KMS-11 (cell line): ENCODE measurements at regions not wholly inside any gene's neighbourhood (a gene's known extent, or its start where the extent isn't known, plus 50 kb on each side); places are given as distances from the start of the nearest gene placed in this dataset.

Source experiments
- H2AFZ ChIP-seq: fragments of 200-600 bp; sonication (generic); 2 replicates; pipeline ENCODE4 v1.6.1; 2016; ENCODE audit warnings: antibody characterized with exemption, mixed run types, low read depth
- H3K27ac ChIP-seq: fragments of 200-600 bp; sonication (generic); 2 replicates; pipeline ENCODE4 v1.6.1; 2016; ENCODE audit warnings: mild to moderate bottlenecking, mixed run types
- H3K27me3 ChIP-seq: fragments of 200-600 bp; sonication (generic); 2 replicates; pipeline ENCODE4 v1.6.1; 2017; ENCODE audit warnings: mild to moderate bottlenecking, low read depth, mixed run types, moderate library complexity; ENCODE audit not compliant: insufficient read depth
- H3K36me3 ChIP-seq: fragments of 200-600 bp; sonication (generic); 2 replicates; pipeline ENCODE4 v1.6.1; 2017; ENCODE audit warnings: mild to moderate bottlenecking, mixed run types; ENCODE audit not compliant: insufficient read depth
- H3K4me1 ChIP-seq: fragments of 200-600 bp; sonication (generic); 2 replicates; pipeline ENCODE4 v1.6.1; 2016; ENCODE audit warnings: mild to moderate bottlenecking, low read depth, mixed run types; ENCODE audit not compliant: poor library complexity, severe bottlenecking
- H3K4me2 ChIP-seq: fragments of 200-600 bp; sonication (generic); 2 replicates; pipeline ENCODE4 v1.7.0; 2016; ENCODE audit warnings: mild to moderate bottlenecking, mixed run types
- H3K4me3 ChIP-seq: fragments of 200-600 bp; sonication (generic); IDR thresholded peaks from 2 replicates; pipeline ENCODE4 v1.6.1; 2017; ENCODE audit warnings: low read depth, low read length, mixed read lengths; ENCODE audit not compliant: insufficient read depth
- H3K79me2 ChIP-seq: fragments of 200-600 bp; sonication (generic); 2 replicates; pipeline ENCODE4 v1.6.1; 2016; ENCODE audit warnings: low read depth, mixed run types; ENCODE audit not compliant: insufficient read depth
- H3K9ac ChIP-seq: fragments of 200-600 bp; sonication (generic); 2 replicates; pipeline ENCODE4 v1.6.1; 2016; ENCODE audit warnings: mild to moderate bottlenecking, mixed run types
- H4K20me1 ChIP-seq: fragments of 200-600 bp; sonication (generic); 2 replicates; pipeline ENCODE4 v1.6.1; 2016; ENCODE audit warnings: mild to moderate bottlenecking, mixed run types; ENCODE audit not compliant: insufficient read depth
- TF ChIP-seq, protein P1 (sequence below): fragments of 200-600 bp; sonication (generic); conservative IDR thresholded peaks from 2 replicates; pipeline ENCODE4 v1.6.1; 2017; ENCODE audit warnings: low read depth, mild to moderate bottlenecking, antibody characterized with exemption, low read length, moderate library complexity, mixed read lengths

DNA sequence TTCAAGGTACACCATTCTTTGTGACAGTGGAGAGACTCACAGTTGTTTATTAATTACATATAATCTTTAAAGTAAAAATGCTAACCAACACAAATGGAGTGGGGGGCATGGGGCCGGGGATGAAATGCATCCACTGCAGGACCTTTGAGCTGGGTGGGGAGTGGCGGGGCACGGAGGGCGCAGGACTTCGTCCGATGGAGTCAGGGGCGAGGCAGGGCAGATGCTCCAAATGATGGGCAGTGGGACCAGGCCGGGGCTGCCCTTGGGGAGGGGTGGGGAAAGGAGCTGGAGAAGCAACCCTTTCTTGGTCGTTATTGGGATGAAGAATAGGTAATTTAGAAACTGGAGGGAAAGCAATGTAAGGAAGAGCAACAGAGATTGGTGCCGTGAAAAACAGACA lies 220.0 kb downstream of the TEX29 start:
- H3K79me2 ChIP-seq, result no peaks in the 10 kb centered on the region
- no peak overlapping the region for H3K9ac ChIP-seq
- no peaks in the 10 kb centered on the region for H4K20me1 ChIP-seq
- no peak overlapping the region for H2AFZ ChIP-seq
- no peaks in the 10 kb centered on the region for H3K27me3 ChIP-seq
- no peak overlapping the region for H3K27ac ChIP-seq
- no peak overlapping the region for H3K4me3 ChIP-seq
- no peaks in the 10 kb centered on the region for H3K36me3 ChIP-seq
- TF ChIP-seq, protein P1, sequence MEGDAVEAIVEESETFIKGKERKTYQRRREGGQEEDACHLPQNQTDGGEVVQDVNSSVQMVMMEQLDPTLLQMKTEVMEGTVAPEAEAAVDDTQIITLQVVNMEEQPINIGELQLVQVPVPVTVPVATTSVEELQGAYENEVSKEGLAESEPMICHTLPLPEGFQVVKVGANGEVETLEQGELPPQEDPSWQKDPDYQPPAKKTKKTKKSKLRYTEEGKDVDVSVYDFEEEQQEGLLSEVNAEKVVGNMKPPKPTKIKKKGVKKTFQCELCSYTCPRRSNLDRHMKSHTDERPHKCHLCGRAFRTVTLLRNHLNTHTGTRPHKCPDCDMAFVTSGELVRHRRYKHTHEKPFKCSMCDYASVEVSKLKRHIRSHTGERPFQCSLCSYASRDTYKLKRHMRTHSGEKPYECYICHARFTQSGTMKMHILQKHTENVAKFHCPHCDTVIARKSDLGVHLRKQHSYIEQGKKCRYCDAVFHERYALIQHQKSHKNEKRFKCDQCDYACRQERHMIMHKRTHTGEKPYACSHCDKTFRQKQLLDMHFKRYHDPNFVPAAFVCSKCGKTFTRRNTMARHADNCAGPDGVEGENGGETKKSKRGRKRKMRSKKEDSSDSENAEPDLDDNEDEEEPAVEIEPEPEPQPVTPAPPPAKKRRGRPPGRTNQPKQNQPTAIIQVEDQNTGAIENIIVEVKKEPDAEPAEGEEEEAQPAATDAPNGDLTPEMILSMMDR, result no peak
- no peak overlapping the region for H3K4me2 ChIP-seq
- H3K4me1 ChIP-seq, result no peaks in the 10 kb centered on the region

DNA sequence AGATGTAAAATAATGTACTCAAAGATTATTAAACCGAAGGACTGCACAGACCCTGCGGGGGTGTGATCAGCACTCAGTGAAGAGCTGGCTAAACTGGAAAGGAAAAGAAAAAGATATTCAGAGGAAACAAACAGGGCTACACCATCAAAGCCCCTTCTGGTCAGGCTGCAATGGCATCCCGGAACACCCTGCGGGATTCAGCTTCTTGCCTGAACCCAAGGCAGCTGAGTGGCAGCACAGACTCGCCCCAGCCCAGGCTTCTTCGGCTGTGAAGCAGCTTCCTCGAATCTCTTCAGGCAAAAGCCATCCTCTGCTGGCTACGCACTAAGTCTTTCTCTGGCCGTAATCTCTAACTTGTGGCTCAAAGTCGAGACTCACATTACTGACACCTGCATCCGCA lies 220.9 kb downstream of the TEX29 start:
- Histone ChIP-seq H3K4me2 (no peak overlapping the region), H3K9ac (no peak overlapping the region), H3K4me3 (no peak overlapping the region), H3K36me3 (no peaks in the 10 kb centered on the region), H3K27ac (no peak overlapping the region), H3K27me3 (no peaks in the 10 kb centered on the region), H4K20me1 (no peaks in the 10 kb centered on the region), H3K79me2 (no peaks in the 10 kb centered on the region), H2AFZ (no peak overlapping the region), H3K4me1 (no peaks in the 10 kb centered on the region)
- TF ChIP-seq, protein P1, result no peak

DNA sequence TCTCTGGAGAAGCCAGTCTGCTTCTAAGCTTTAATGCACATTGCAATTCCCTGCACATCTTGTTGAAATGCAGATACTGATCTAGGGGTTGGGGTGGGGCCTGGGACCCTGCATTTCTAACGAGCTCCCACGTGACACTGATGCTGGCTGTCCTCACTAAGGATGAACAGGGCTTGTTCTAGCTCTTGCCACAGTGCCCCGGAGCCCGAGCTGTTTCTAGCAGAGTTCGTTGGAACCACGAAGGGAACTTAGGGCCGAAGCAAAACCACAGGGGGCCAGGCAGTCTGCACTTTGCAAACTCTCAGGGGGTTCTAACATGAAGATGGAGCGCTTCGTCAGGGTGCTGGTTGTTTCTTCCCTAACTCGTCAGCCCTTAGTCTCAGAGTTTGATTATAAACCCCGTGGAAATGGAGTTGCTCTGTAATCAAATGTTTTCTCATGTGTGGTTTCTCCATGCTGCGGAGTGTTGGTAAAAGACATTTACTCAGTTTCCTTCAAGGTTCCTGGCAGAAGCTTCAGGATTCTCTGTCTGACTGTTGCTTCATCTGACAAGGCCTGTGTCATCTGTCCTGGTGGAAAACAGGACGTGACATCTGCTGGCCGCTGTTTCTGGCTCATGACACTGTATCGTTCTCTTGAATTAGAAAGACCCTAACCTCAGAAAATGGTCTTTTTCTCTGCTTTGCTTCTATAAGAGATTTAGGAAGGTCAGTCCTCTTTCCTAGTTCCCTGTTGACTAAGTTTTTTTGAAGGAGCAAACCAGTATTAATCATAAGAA lies 221.5 kb downstream of the TEX29 start:
- Histone ChIP-seq H3K36me3 (no peaks in the 10 kb centered on the region), H3K4me3 (no peak overlapping the region), H3K4me1 (no peaks in the 10 kb centered on the region), H3K27ac (no peak overlapping the region), H4K20me1 (no peaks in the 10 kb centered on the region), H3K27me3 (no peaks in the 10 kb centered on the region), H3K79me2 (no peaks in the 10 kb centered on the region), H3K9ac (no peak overlapping the region), H2AFZ (no peak overlapping the region), H3K4me2 (no peak overlapping the region)
- TF ChIP-seq, protein P1, result no peak

DNA sequence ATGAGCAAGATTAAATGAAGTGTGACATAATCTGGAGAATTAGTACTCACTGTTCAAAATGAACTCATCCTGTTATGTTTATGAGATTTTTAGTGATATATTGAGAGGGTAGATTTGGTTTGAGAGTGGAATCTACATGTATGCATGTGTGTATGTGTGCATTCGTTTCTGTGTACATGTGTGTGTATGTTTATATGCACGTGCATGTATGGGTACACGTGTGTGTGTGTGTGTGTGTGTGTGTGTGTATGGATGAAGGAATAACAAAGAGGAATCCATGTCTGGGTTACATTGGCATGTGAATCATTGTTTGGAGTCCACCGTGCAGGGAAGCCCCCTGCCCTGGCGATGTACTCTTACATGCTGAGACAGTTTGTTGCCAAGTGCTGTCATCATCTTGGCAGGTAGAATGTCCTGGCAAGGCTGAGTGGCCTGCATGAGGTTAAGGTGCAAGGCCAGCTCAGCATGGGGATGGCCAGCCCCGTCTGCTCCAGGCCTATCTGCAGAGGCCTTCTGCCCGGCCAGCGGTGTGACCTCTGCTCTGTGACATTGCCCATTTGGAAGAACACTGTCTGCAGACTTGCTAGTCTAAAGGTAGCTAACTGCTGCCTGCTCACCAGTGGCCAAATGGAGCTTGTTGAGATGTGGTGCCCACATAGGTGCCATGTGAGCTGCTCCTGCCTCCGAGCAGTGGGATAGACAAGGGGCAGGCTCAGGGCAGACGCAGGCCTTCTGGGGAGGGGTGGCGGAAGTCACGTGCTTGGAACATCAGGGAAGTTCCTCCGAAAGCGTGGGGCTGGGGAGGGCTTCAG lies 222.3 kb downstream of the TEX29 start:
- no peaks in the 10 kb centered on the region for H3K36me3 ChIP-seq
- no peak overlapping the region for H3K27ac ChIP-seq
- H3K79me2 ChIP-seq, result no peaks in the 10 kb centered on the region
- no peaks in the 10 kb centered on the region for H3K4me1 ChIP-seq
- no peaks in the 10 kb centered on the region for H4K20me1 ChIP-seq
- H3K9ac ChIP-seq, result no peak overlapping the region
- H3K4me3 ChIP-seq, result no peak overlapping the region
- H2AFZ ChIP-seq, result no peak overlapping the region
- no peaks in the 10 kb centered on the region for H3K27me3 ChIP-seq
- H3K4me2 ChIP-seq, result no peak overlapping the region
- TF ChIP-seq, protein P1, result no peak
